NCI-H2171 treated with DMSO at 0.1 percent for 48 hours (cell line): ENCODE measurements at regions not wholly inside any gene's neighbourhood (a gene's known extent, or its start where the extent isn't known, plus 50 kb on each side); places are given as distances from the start of the nearest gene placed in this dataset.
"Not testable (repeated sequence)": the region's sequence is repeated elsewhere in the genome, so short reads cannot be mapped to it uniquely, and the experiment has no call there.

Experiments used
- DNase-seq: peaks from one replicate; lab custom pipeline; 2025; lab: John Stamatoyannopoulos, UW

- DNase-seq = no peak
Observed at GRCh38 chr14:86196471-86196870, 666.5 kb downstream of the FLRT2 start.

- DNase-seq = no peak
Observed at GRCh38 chr14:86193756-86194155, 663.8 kb downstream of the FLRT2 start.

GRCh38 chr14:86179980-86180379, 650.0 kb downstream of the FLRT2 start:
- DNase-seq = no peak

- DNase-seq = no peak
Observed at GRCh38 chr14:86168371-86168770, 638.4 kb downstream of the FLRT2 start.

- DNase-seq = no peak
Observed at GRCh38 chr14:86166541-86166940, 636.6 kb downstream of the FLRT2 start.

- peak; percentile 15 for DNase-seq
Observed at GRCh38 chr14:86153480-86153879, 623.5 kb downstream of the FLRT2 start.

GRCh38 chr14:86143248-86143647, 613.3 kb downstream of the FLRT2 start:
- no peak for DNase-seq

GRCh38 chr14:86141966-86142365, 612.0 kb downstream of the FLRT2 start:
- no peak for DNase-seq

- no peak for DNase-seq
Observed at GRCh38 chr14:86129426-86129825, 599.5 kb downstream of the FLRT2 start.

GRCh38 chr14:86124328-86124727, 594.4 kb downstream of the FLRT2 start:
- no peak for DNase-seq

GRCh38 chr14:86115972-86116371, 586.0 kb downstream of the FLRT2 start:
- DNase-seq = no peak

- DNase-seq = not testable (repeated sequence)
Observed at GRCh38 chr14:86110871-86111270, 580.9 kb downstream of the FLRT2 start.

- DNase-seq = no peak
Observed at GRCh38 chr14:86104691-86105265, 574.8 kb downstream of the FLRT2 start.

- no peak for DNase-seq
Observed at GRCh38 chr14:86094512-86094911, 564.6 kb downstream of the FLRT2 start.

GRCh38 chr14:86091811-86092210, 561.9 kb downstream of the FLRT2 start:
- DNase-seq = peak; percentile 33

GRCh38 chr14:86088156-86088555, 558.2 kb downstream of the FLRT2 start:
- no peak for DNase-seq

- no peak for DNase-seq
Observed at GRCh38 chr14:86087377-86087776, 557.4 kb downstream of the FLRT2 start.

- no peak for DNase-seq
Observed at GRCh38 chr14:86086962-86087361, 557.0 kb downstream of the FLRT2 start.

- DNase-seq = peak; percentile 19
Observed at GRCh38 chr14:86084097-86084496, 554.2 kb downstream of the FLRT2 start.

GRCh38 chr14:86083616-86084015, 553.7 kb downstream of the FLRT2 start:
- DNase-seq = no peak

GRCh38 chr14:86072116-86072894, 542.4 kb downstream of the FLRT2 start:
- DNase-seq = no peak

GRCh38 chr14:86066651-86067050, 536.7 kb downstream of the FLRT2 start:
- DNase-seq = no peak

GRCh38 chr14:86065407-86065806, 535.5 kb downstream of the FLRT2 start:
- no peak for DNase-seq

- DNase-seq = not testable (repeated sequence)
Observed at GRCh38 chr14:86064595-86064994, 534.7 kb downstream of the FLRT2 start.
